ENCODE measurements at regions not wholly inside any gene's neighbourhood (a gene's known extent, or its start where the extent isn't known, plus 50 kb on each side); places are given as distances from the start of the nearest gene placed in this dataset.

DNA sequence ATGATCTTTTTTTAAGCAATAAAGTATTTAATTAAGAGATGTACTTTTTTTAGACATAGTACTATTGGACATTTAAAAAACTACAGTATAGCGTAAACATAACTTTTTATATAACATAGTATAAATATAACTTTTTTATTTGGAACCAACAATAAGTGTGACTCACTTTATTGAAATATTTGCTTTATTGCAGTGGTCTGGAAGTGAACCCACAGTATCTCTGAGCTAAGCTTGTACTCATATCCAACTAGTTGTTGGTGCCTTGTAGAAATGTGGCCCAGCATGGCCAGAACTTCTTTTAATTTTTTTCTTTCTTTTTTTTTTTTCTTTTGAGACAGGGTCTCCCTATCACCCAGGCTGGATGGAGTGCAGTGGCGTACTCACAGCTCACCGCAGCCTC, 61.5 kb upstream of the GALNT10 start:
- TF ChIP-seq, protein P1, sequence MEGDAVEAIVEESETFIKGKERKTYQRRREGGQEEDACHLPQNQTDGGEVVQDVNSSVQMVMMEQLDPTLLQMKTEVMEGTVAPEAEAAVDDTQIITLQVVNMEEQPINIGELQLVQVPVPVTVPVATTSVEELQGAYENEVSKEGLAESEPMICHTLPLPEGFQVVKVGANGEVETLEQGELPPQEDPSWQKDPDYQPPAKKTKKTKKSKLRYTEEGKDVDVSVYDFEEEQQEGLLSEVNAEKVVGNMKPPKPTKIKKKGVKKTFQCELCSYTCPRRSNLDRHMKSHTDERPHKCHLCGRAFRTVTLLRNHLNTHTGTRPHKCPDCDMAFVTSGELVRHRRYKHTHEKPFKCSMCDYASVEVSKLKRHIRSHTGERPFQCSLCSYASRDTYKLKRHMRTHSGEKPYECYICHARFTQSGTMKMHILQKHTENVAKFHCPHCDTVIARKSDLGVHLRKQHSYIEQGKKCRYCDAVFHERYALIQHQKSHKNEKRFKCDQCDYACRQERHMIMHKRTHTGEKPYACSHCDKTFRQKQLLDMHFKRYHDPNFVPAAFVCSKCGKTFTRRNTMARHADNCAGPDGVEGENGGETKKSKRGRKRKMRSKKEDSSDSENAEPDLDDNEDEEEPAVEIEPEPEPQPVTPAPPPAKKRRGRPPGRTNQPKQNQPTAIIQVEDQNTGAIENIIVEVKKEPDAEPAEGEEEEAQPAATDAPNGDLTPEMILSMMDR (IDR thresholded peaks at IDR 0.05): no peak
- no peak for TF ChIP-seq EZH2 (IDR thresholded peaks at IDR 0.05; ENCODE audit: borderline replicate concordance, insufficient read depth, low read depth, low read length, poor library complexity, severe bottlenecking)

Data from B cell (primary cell).